Left ventricle myocardium inferior (tissue), 1 donor: ENCODE measurements at regions not wholly inside any gene's neighbourhood (a gene's known extent, or its start where the extent isn't known, plus 50 kb on each side); places are given as distances from the start of the nearest gene placed in this dataset.
A peak's percentile ranks its signal among the peaks of the same experiment; 100 is the strongest.

Experiments used
- DNase-seq: peaks from one replicate; pipeline ENCODE4 v3.0.0-alpha.2; 2020
- H3K27ac ChIP-seq: fragments of 200-600 bp; replicated peaks from 2 replicates; pipeline ENCODE4 v1.8.0; 2021
- H3K27me3 ChIP-seq: fragments of 200-600 bp; 2 replicates; pipeline ENCODE4 v1.8.0; 2021; ENCODE audit warnings: low read depth
- H3K36me3 ChIP-seq: fragments of 200-600 bp; 2 replicates; pipeline ENCODE4 v1.8.0; 2021
- H3K4me1 ChIP-seq: fragments of 200-600 bp; 2 replicates; pipeline ENCODE4 v1.8.0; 2021
- H3K4me3 ChIP-seq: fragments of 200-600 bp; 2 replicates; pipeline ENCODE4 v1.8.0; 2021; ENCODE audit warnings: mild to moderate bottlenecking, moderate library complexity
- H3K9me3 ChIP-seq: fragments of 200-600 bp; replicated peaks from 2 replicates; pipeline ENCODE4 v1.8.0; 2021
- intact Hi-C: fragments of 100-400 bp; cut with micrococcal nuclease; formaldehyde crosslinking; loops from one replicate; pipeline ENCODE4 v1.11.0; 2022
- TF ChIP-seq, protein P1 (sequence below): fragments of 200-600 bp; IDR thresholded peaks from 2 replicates; pipeline ENCODE4 v1.8.0; 2021; ENCODE audit warnings: antibody characterized with exemption, mild to moderate bottlenecking, borderline replicate concordance
- donor health status: DM: no; HTN: yes; CAD: no; lungs with severe emphysema.

GRCh38 chr1:184255560-184255959, 131.3 kb upstream of the C1orf21 start:
- intact Hi-C loops, result no loop called here
- Histone ChIP-seq H3K27ac (no peak overlapping the region), H3K27me3 (no peaks in the 10 kb centered on the region), H3K4me3 (no peak overlapping the region), H3K36me3 (no peaks in the 10 kb centered on the region), H3K9me3 (no peaks in the 10 kb centered on the region), H3K4me1 (peaks cover 10% of the 10 kb centered on the region)
- no peak for DNase-seq
- TF ChIP-seq, protein P1, sequence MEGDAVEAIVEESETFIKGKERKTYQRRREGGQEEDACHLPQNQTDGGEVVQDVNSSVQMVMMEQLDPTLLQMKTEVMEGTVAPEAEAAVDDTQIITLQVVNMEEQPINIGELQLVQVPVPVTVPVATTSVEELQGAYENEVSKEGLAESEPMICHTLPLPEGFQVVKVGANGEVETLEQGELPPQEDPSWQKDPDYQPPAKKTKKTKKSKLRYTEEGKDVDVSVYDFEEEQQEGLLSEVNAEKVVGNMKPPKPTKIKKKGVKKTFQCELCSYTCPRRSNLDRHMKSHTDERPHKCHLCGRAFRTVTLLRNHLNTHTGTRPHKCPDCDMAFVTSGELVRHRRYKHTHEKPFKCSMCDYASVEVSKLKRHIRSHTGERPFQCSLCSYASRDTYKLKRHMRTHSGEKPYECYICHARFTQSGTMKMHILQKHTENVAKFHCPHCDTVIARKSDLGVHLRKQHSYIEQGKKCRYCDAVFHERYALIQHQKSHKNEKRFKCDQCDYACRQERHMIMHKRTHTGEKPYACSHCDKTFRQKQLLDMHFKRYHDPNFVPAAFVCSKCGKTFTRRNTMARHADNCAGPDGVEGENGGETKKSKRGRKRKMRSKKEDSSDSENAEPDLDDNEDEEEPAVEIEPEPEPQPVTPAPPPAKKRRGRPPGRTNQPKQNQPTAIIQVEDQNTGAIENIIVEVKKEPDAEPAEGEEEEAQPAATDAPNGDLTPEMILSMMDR, result no peak

DNA sequence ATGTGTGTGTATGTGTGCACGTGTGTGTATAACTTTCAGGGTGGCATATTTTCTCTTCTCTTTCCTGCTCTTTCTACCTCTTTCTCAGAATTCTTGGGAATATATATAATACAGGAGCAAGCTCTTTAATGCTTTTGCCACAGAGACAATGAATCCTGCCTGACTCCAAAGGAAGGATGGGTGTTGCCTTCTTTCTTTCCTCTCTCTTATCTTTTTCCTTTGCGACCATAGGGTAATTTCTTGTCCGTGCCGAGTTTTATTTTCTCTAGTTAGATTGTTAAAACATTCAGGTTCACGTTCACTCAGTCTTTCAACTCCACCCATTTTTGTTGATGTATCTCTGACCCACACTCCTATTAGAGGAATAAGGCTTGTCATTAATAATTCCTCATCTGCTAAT, 129.0 kb upstream of the C1orf21 start:
- intact Hi-C loops, result no loop called here
- no peaks in the 10 kb centered on the region for H3K9me3 ChIP-seq
- DNase-seq, result no peak
- no peaks in the 10 kb centered on the region for H3K27me3 ChIP-seq
- peaks cover 10% of the 10 kb centered on the region for H3K4me1 ChIP-seq
- TF ChIP-seq, protein P1, result no peak
- H3K36me3 ChIP-seq, result no peaks in the 10 kb centered on the region
- H3K27ac ChIP-seq, result peak overlapping the region; percentile 50
- H3K4me3 ChIP-seq, result no peak overlapping the region

GRCh38 chr1:184258525-184258924, 128.3 kb upstream of the C1orf21 start:
- no peaks in the 10 kb centered on the region for H3K9me3 ChIP-seq
- TF ChIP-seq, protein P1, result no peak
- peaks cover 10% of the 10 kb centered on the region for H3K4me1 ChIP-seq
- no peaks in the 10 kb centered on the region for H3K27me3 ChIP-seq
- no peak for DNase-seq
- no peaks in the 10 kb centered on the region for H3K36me3 ChIP-seq
- no peak overlapping the region for H3K4me3 ChIP-seq
- peak overlapping the region; percentile 50 for H3K27ac ChIP-seq
- intact Hi-C loops, result no loop called here

- Histone ChIP-seq H3K27me3 (no peaks in the 10 kb centered on the region), H3K27ac (no peak overlapping the region), H3K9me3 (no peaks in the 10 kb centered on the region), H3K36me3 (no peaks in the 10 kb centered on the region), H3K4me1 (peaks cover 10% of the 10 kb centered on the region), H3K4me3 (no peak overlapping the region)
- intact Hi-C loops, result no loop called here
- no peak for DNase-seq
- TF ChIP-seq, protein P1, result no peak
Observed at GRCh38 chr1:184260382-184260781, 126.4 kb upstream of the C1orf21 start.

GRCh38 chr1:184262109-184262508, 124.7 kb upstream of the C1orf21 start:
- H3K9me3 ChIP-seq, result no peaks in the 10 kb centered on the region
- H3K36me3 ChIP-seq, result no peaks in the 10 kb centered on the region
- no peaks in the 10 kb centered on the region for H3K27me3 ChIP-seq
- TF ChIP-seq, protein P1, result no peak
- no peak overlapping the region for H3K27ac ChIP-seq
- H3K4me3 ChIP-seq, result no peak overlapping the region
- H3K4me1 ChIP-seq, result peaks cover 10% of the 10 kb centered on the region
- intact Hi-C loops, result no loop called here
- DNase-seq, result no peak

- H3K9me3 ChIP-seq, result no peaks in the 10 kb centered on the region
- no peaks in the 10 kb centered on the region for H3K4me1 ChIP-seq
- TF ChIP-seq, protein P1, result no peak
- intact Hi-C loops, result no loop called here
- no peak overlapping the region for H3K27ac ChIP-seq
- no peak for DNase-seq
- H3K36me3 ChIP-seq, result no peaks in the 10 kb centered on the region
- H3K4me3 ChIP-seq, result no peak overlapping the region
- no peaks in the 10 kb centered on the region for H3K27me3 ChIP-seq
Observed at GRCh38 chr1:184267747-184268146, 119.1 kb upstream of the C1orf21 start.
